H9 (cell line): ENCODE measurements at regions not wholly inside any gene's neighbourhood (a gene's known extent, or its start where the extent isn't known, plus 50 kb on each side); places are given as distances from the start of the nearest gene placed in this dataset.

Experiments used
- DNase-seq: peaks from one replicate; pipeline ENCODE4 v3.0.0-alpha.2; 2017
- H2AFZ ChIP-seq: one replicate; pipeline ENCODE4 v1.6.1; 2013; ENCODE audit warnings: mild to moderate bottlenecking, low read length, control low read depth, moderate library complexity
- H2AK5ac ChIP-seq: 2 replicates; pipeline ENCODE4 v1.6.1; 2013; ENCODE audit warnings: low read length, control low read depth, mixed read lengths; ENCODE audit not compliant: insufficient read length
- H2BK120ac ChIP-seq: one replicate; pipeline ENCODE4 v1.6.1; 2013; ENCODE audit warnings: low read depth, mild to moderate bottlenecking, low read length, control low read depth, inconsistent platforms; ENCODE audit not compliant: poor library complexity, severe bottlenecking
- H2BK12ac ChIP-seq: 2 replicates; pipeline ENCODE4 v1.6.1; 2013; ENCODE audit warnings: low read length, control low read depth, mixed read lengths, low read depth; ENCODE audit not compliant: insufficient read length
- H2BK15ac ChIP-seq: 2 replicates; pipeline ENCODE4 v1.6.1; 2013; ENCODE audit warnings: low read depth, low read length, control low read depth
- H2BK20ac ChIP-seq: one replicate; pipeline ENCODE4 v1.6.1; 2013; ENCODE audit warnings: low read depth, mild to moderate bottlenecking, low read length, control low read depth, inconsistent platforms; ENCODE audit not compliant: poor library complexity, severe bottlenecking
- H2BK5ac ChIP-seq: 2 replicates; pipeline ENCODE4 v1.6.1; 2013; ENCODE audit warnings: low read length, control low read depth, mixed read lengths; ENCODE audit not compliant: insufficient read length
- H3K14ac ChIP-seq: 2 replicates; pipeline ENCODE4 v1.6.1; 2013; ENCODE audit warnings: low read length, control low read depth; ENCODE audit not compliant: insufficient read depth
- H3K18ac ChIP-seq: 2 replicates; pipeline ENCODE4 v1.6.1; 2013; ENCODE audit warnings: low read depth, mild to moderate bottlenecking, mixed read lengths, low read length, control low read depth; ENCODE audit not compliant: insufficient read length
- H3K23ac ChIP-seq: 2 replicates; pipeline ENCODE4 v1.6.1; 2013; ENCODE audit warnings: low read length, control low read depth, mixed read lengths, low read depth; ENCODE audit not compliant: insufficient read length
- H3K23me2 ChIP-seq: 2 replicates; pipeline ENCODE4 v1.6.1; 2013; ENCODE audit warnings: low read depth, mild to moderate bottlenecking, mixed read lengths, low read length, control low read depth; ENCODE audit not compliant: insufficient read length, poor library complexity, severe bottlenecking
- H3K27ac ChIP-seq: 2 replicates; pipeline ENCODE4 v1.5.1; 2013; ENCODE audit warnings: low read length, control low read depth, mixed read lengths, low read depth; ENCODE audit not compliant: insufficient read length
- H3K27me3 ChIP-seq: 2 replicates; pipeline ENCODE4 v1.6.1; 2013; ENCODE audit warnings: low read length, control low read depth, inconsistent platforms; ENCODE audit not compliant: insufficient read depth
- H3K4ac ChIP-seq: 2 replicates; pipeline ENCODE4 v1.6.1; 2013; ENCODE audit warnings: low read depth, mild to moderate bottlenecking, control low read depth, inconsistent platforms, low read length, moderate library complexity
- H3K4me1 ChIP-seq: 2 replicates; pipeline ENCODE4 v1.6.1; 2013; ENCODE audit warnings: low read length, control low read depth, inconsistent platforms; ENCODE audit not compliant: insufficient read depth
- H3K4me2 ChIP-seq: 2 replicates; pipeline ENCODE4 v1.6.1; 2013; ENCODE audit warnings: low read length, control low read depth, mixed read lengths; ENCODE audit not compliant: insufficient read length, insufficient read depth
- H3K56ac ChIP-seq: 2 replicates; pipeline ENCODE4 v1.6.1; 2013; ENCODE audit warnings: low read depth, mild to moderate bottlenecking, mixed read lengths, low read length, control low read depth; ENCODE audit not compliant: insufficient read length
- H3K79me1 ChIP-seq: 2 replicates; pipeline ENCODE4 v1.6.1; 2013; ENCODE audit warnings: low read depth, mild to moderate bottlenecking, moderate library complexity, low read length, control low read depth, inconsistent platforms; ENCODE audit not compliant: insufficient read depth, poor library complexity, severe bottlenecking
- H3K79me2 ChIP-seq: 2 replicates; pipeline ENCODE4 v1.6.1; 2013; ENCODE audit warnings: low read length, control low read depth, inconsistent platforms; ENCODE audit not compliant: insufficient read depth
- H3K9ac ChIP-seq: 2 replicates; pipeline ENCODE4 v1.6.1; 2013; ENCODE audit warnings: low read length, control low read depth, mixed read lengths; ENCODE audit not compliant: insufficient read length; ENCODE audit errors: extremely low read depth
- H3K9me3 ChIP-seq: one replicate; pipeline ENCODE4 v1.6.1; 2013; ENCODE audit warnings: low read depth, low read length, inconsistent platforms; ENCODE audit not compliant: control insufficient read depth
- H3T11ph ChIP-seq: one replicate; pipeline ENCODE4 v1.6.1; 2013; ENCODE audit warnings: mild to moderate bottlenecking, low read length, control low read depth, inconsistent platforms
- H4K20me1 ChIP-seq: one replicate; pipeline ENCODE4 v1.6.1; 2013; ENCODE audit not compliant: control insufficient read depth, insufficient read length, insufficient read depth
- H4K5ac ChIP-seq: 2 replicates; pipeline ENCODE4 v1.6.1; 2013; ENCODE audit warnings: low read depth, mild to moderate bottlenecking, mixed read lengths, low read length, control low read depth; ENCODE audit not compliant: insufficient read length
- H4K8ac ChIP-seq: replicated peaks from 2 replicates; pipeline ENCODE4 v1.6.1; 2013; ENCODE audit warnings: low read length, control low read depth, mixed read lengths, low read depth; ENCODE audit not compliant: insufficient read length
- H4K91ac ChIP-seq: 2 replicates; pipeline ENCODE4 v1.6.1; 2013; ENCODE audit warnings: low read depth, mild to moderate bottlenecking, moderate library complexity, mixed read lengths, low read length, control low read depth; ENCODE audit not compliant: insufficient read length
- H3K27ac Mint-ChIP-seq, 3 experiments: 2 replicates in 2 of 3; 3 replicates in 1 of 3; pipeline ENCODE4 v1.8.0; 2020 to 2021; ENCODE audit warnings: mixed read lengths in 3 of 3, mild to moderate bottlenecking in 1 of 3, moderate library complexity in 1 of 3
- H3K27me3 Mint-ChIP-seq: 2 replicates; pipeline ENCODE4 v1.8.0; 2021; ENCODE audit warnings: low read depth, mild to moderate bottlenecking, moderate library complexity, mixed read lengths
- H3K36me3 Mint-ChIP-seq, 3 experiments: 2 replicates in 2 of 3; 3 replicates in 1 of 3; pipeline ENCODE4 v1.8.0; 2020 to 2021; ENCODE audit warnings: low read depth in 3 of 3, mixed read lengths in 3 of 3; ENCODE audit not compliant: insufficient read depth in 1 of 3
- H3K4me1 Mint-ChIP-seq, 2 experiments: 2 replicates each; pipeline ENCODE4 v1.8.0; 2020; ENCODE audit warnings: mixed read lengths in 2 of 2
- H3K4me3 Mint-ChIP-seq, 2 experiments: 2 replicates in 1 of 2; 3 replicates in 1 of 2; pipeline ENCODE4 v1.8.0; 2020 to 2021; ENCODE audit warnings: mild to moderate bottlenecking in 2 of 2, mixed read lengths in 2 of 2, moderate library complexity in 1 of 2
- H3K9me3 Mint-ChIP-seq, 2 experiments: 2 replicates in 1 of 2; 3 replicates in 1 of 2; pipeline ENCODE4 v1.8.0; 2020; ENCODE audit warnings: mild to moderate bottlenecking in 2 of 2, mixed read lengths in 2 of 2, moderate library complexity in 1 of 2
- WGBS: extraction: QIAGEN DNeasy Blood & Tissue Kit; methylation state at CpG from one replicate; pipeline ENCODE4 v1.1.7; 2013; ENCODE audit warnings: missing lambda C conversion rate, low lambda C conversion rate, mixed read lengths; ENCODE audit not compliant: insufficient read length; ENCODE audit errors: extremely low coverage; 5-methylcytosine and 5-hydroxymethylcytosine counted together
- TF ChIP-seq, protein P1 (sequence below): fragments of 200-600 bp; sonication (generic); conservative IDR thresholded peaks from 3 replicates; pipeline ENCODE4 v1.8.0; 2021; ENCODE audit warnings: antibody characterized with exemption, mild to moderate bottlenecking

DNA sequence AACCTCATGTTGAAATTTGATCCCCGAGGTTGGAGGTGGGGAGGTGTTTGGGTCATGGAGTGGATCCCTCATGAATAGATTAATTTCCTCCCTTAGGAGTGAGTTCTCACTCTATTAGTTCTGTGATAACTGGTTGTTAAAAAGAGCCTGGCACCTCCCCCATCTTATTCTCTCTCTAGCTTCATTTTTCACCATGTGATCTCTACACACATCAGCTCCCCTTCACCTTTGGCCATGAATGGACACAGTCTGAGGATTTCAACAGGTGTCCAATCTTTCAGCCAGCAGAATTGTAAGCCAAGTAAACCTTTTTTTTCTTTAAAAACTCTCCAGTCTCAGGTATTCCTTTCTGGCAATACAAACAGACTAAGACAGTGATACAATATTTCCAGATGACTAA is 602.0 kb upstream of the FAM98A start:
- Histone ChIP-seq H3K4me1 (no peaks in the 10 kb centered on the region), H2BK15ac (no peak overlapping the region), H3K18ac (no peak overlapping the region), H2AK5ac (no peak overlapping the region), H2BK12ac (no peak overlapping the region), H3K9me3 (no peaks in the 10 kb centered on the region), H4K20me1 (no peaks in the 10 kb centered on the region), H2BK20ac (no peak overlapping the region), H3K4me2 (no peak overlapping the region), H3K27ac (no peak overlapping the region), H4K91ac (no peak overlapping the region), H2AFZ (no peak overlapping the region), H3K27me3 (no peaks in the 10 kb centered on the region), H2BK120ac (no peak overlapping the region), H2BK5ac (no peak overlapping the region), H3T11ph (no peak overlapping the region), H3K4ac (no peak overlapping the region), H4K8ac (no peak overlapping the region), H3K79me2 (no peaks in the 10 kb centered on the region), H3K23ac (no peak overlapping the region), H3K23me2 (no peaks in the 10 kb centered on the region), H3K56ac (no peak overlapping the region), H3K14ac (no peak overlapping the region), H3K79me1 (no peaks in the 10 kb centered on the region), H4K5ac (no peak overlapping the region), H3K9ac (no peak overlapping the region)
- H3K36me3 Mint-ChIP-seq, result peaks cover 0 to 7% (median 0%) of the 10 kb centered on the region in 3 experiments; a peak in 1 of 7 replicates
- peaks cover 0 to 3% of the 10 kb centered on the region in 2 experiments; a peak in 1 of 4 replicates for H3K4me1 Mint-ChIP-seq
- H3K4me3 Mint-ChIP-seq, result no peak overlapping the region
- H3K27ac Mint-ChIP-seq, result no peak overlapping the region
- H3K9me3 Mint-ChIP-seq, result peaks cover 2% of the 10 kb centered on the region in 2 experiments; a peak in 3 of 5 replicates
- WGBS, result no CpG with 5 or more reads among the region's 1 CpG
- H3K27me3 Mint-ChIP-seq, result no peaks in the 10 kb centered on the region
- no peak for DNase-seq
- TF ChIP-seq, protein P1, sequence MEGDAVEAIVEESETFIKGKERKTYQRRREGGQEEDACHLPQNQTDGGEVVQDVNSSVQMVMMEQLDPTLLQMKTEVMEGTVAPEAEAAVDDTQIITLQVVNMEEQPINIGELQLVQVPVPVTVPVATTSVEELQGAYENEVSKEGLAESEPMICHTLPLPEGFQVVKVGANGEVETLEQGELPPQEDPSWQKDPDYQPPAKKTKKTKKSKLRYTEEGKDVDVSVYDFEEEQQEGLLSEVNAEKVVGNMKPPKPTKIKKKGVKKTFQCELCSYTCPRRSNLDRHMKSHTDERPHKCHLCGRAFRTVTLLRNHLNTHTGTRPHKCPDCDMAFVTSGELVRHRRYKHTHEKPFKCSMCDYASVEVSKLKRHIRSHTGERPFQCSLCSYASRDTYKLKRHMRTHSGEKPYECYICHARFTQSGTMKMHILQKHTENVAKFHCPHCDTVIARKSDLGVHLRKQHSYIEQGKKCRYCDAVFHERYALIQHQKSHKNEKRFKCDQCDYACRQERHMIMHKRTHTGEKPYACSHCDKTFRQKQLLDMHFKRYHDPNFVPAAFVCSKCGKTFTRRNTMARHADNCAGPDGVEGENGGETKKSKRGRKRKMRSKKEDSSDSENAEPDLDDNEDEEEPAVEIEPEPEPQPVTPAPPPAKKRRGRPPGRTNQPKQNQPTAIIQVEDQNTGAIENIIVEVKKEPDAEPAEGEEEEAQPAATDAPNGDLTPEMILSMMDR, result no peak
